Hepatocyte (in vitro differentiated cells): ENCODE measurements at regions not wholly inside any gene's neighbourhood (a gene's known extent, or its start where the extent isn't known, plus 50 kb on each side); places are given as distances from the start of the nearest gene placed in this dataset.
"Not testable (repeated sequence)": the region's sequence is repeated elsewhere in the genome, so short reads cannot be mapped to it uniquely, and the experiment has no call there.

Experiments used
- DNase-seq: peaks from one replicate; pipeline ENCODE4 v3.0.0-alpha.2; 2016; ENCODE audit warnings: low spot score
- H2AFZ ChIP-seq: fragments of 200-600 bp; sonication (generic); 2 replicates; pipeline ENCODE4 v1.6.0; 2016; ENCODE audit warnings: antibody characterized with exemption, mild to moderate bottlenecking
- H3K27ac ChIP-seq: fragments of 200-600 bp; sonication (generic); 2 replicates; pipeline ENCODE4 v1.5.1; 2016; ENCODE audit warnings: mild to moderate bottlenecking
- H3K27me3 ChIP-seq: fragments of 200-600 bp; sonication (generic); 2 replicates; pipeline ENCODE4 v1.6.1; 2016
- H3K36me3 ChIP-seq: fragments of 200-600 bp; sonication (generic); replicated peaks from 2 replicates; pipeline ENCODE4 v1.5.1; 2016; ENCODE audit warnings: low read depth; ENCODE audit not compliant: insufficient read depth
- H3K4me1 ChIP-seq: fragments of 200-600 bp; sonication (generic); 2 replicates; pipeline ENCODE4 v1.5.1; 2016; ENCODE audit warnings: mild to moderate bottlenecking, moderate library complexity; ENCODE audit not compliant: insufficient read depth
- H3K4me2 ChIP-seq: fragments of 200-600 bp; sonication (generic); 2 replicates; pipeline ENCODE4 v1.6.0; 2016
- H3K4me3 ChIP-seq: fragments of 200-600 bp; sonication (generic); 2 replicates; pipeline ENCODE4 v1.5.1; 2016; ENCODE audit warnings: mild to moderate bottlenecking
- H3K79me2 ChIP-seq: fragments of 200-600 bp; sonication (generic); 2 replicates; pipeline ENCODE4 v1.6.0; 2017; ENCODE audit warnings: mild to moderate bottlenecking
- H3K9me2 ChIP-seq: fragments of 200-600 bp; sonication (generic); replicated peaks from 2 replicates; pipeline ENCODE4 v1.6.0; 2017; ENCODE audit warnings: mild to moderate bottlenecking; ENCODE audit not compliant: insufficient read depth
- H3K9me3 ChIP-seq: fragments of 200-600 bp; sonication (generic); 2 replicates; pipeline ENCODE4 v1.5.1; 2016; ENCODE audit warnings: low read depth, mild to moderate bottlenecking
- H4K20me1 ChIP-seq: fragments of 200-600 bp; sonication (generic); 2 replicates; pipeline ENCODE4 v1.6.0; 2016; ENCODE audit warnings: mild to moderate bottlenecking; ENCODE audit not compliant: insufficient read depth, poor library complexity, severe bottlenecking
- CTCF ChIP-seq: fragments of 200-600 bp; sonication (generic); IDR thresholded peaks from 2 replicates; pipeline ENCODE4 v1.5.1; 2016; ENCODE audit warnings: antibody characterized with exemption, mild to moderate bottlenecking; ENCODE audit not compliant: poor library complexity
- EZH2 ChIP-seq: fragments of 200-600 bp; sonication (generic); IDR thresholded peaks from 2 replicates; pipeline ENCODE4 v1.6.1; 2016; ENCODE audit warnings: antibody characterized with exemption, mild to moderate bottlenecking, borderline replicate concordance
- EZH2phosphoT487 ChIP-seq: fragments of 200-600 bp; sonication (generic); IDR thresholded peaks from one replicate; pipeline ENCODE4 v1.6.1; 2018; ENCODE audit warnings: antibody characterized with exemption, mild to moderate bottlenecking, low read depth, moderate library complexity; ENCODE audit not compliant: unreplicated experiment, severe bottlenecking
- whole genome bisulfite sequencing: methylation state at CpG from one replicate; pipeline ENCODE4 v1.1.6; 2016; ENCODE audit warnings: low lambda C conversion rate; ENCODE audit errors: missing lambda C conversion rate; 5-methylcytosine and 5-hydroxymethylcytosine counted together

DNA sequence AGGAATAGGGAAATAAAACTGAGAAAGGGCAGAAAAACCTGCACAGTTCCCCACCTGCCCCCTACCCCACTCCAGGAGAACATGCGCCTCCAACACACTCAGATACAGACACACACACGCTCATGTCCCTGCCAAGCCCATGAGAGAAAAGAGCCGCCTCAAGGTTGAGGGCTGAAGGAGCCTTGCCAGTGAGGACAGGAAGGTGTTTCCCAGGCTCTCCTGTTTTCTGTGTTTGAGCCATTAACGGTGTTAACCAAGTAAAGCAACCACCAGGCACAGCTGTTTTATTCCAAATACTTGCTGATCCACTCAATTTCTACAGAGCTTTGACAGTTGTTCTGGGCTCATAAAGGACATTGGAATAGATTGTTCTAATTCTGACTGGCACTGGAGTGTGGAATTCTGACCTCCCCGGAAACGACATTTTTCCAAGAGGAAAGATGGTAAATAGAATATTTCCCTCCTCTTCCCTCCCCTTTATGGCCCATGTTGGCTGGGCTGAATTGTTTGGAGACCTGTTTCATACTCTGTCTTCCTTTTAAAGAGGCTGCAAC, 238.0 kb downstream of the DMAC1 start:
- Histone ChIP-seq H3K4me2 (no peak overlapping the region), H3K9me2 (no peaks in the 10 kb centered on the region), H3K4me3 (no peak overlapping the region), H3K36me3 (no peaks in the 10 kb centered on the region), H3K79me2 (no peaks in the 10 kb centered on the region), H3K4me1 (no peaks in the 10 kb centered on the region), H4K20me1 (no peaks in the 10 kb centered on the region), H3K27me3 (no peaks in the 10 kb centered on the region), H3K9me3 (no peaks in the 10 kb centered on the region), H3K27ac (no peak overlapping the region), H2AFZ (no peak overlapping the region)
- WGBS, result 86% methylated on average over 6 of the region's 6 CpGs
- no peak for TF ChIP-seq CTCF
- TF ChIP-seq EZH2phosphoT487, result no peak
- no peak for TF ChIP-seq EZH2
- DNase-seq, result no peak

- H3K79me2 ChIP-seq, result no peaks in the 10 kb centered on the region
- H3K4me2 ChIP-seq, result no peak overlapping the region
- no peak for DNase-seq
- H3K36me3 ChIP-seq, result no peaks in the 10 kb centered on the region
- H4K20me1 ChIP-seq, result no peaks in the 10 kb centered on the region
- no peak overlapping the region for H3K4me3 ChIP-seq
- H3K27ac ChIP-seq, result no peak overlapping the region
- H3K9me2 ChIP-seq, result no peaks in the 10 kb centered on the region
- no peak overlapping the region for H2AFZ ChIP-seq
- H3K4me1 ChIP-seq, result no peaks in the 10 kb centered on the region
- H3K27me3 ChIP-seq, result no peaks in the 10 kb centered on the region
- 47% methylated on average over 5 of the region's 5 CpGs for WGBS
- TF ChIP-seq EZH2, result no peak
- no peak for TF ChIP-seq EZH2phosphoT487
- no peak for TF ChIP-seq CTCF
- H3K9me3 ChIP-seq, result no peaks in the 10 kb centered on the region
Measured at GRCh38 chr9:7560669-7561305, 238.8 kb downstream of the DMAC1 start.

GRCh38 chr9:7554699-7555098, 244.9 kb downstream of the DMAC1 start:
- Histone ChIP-seq H3K36me3 (no peaks in the 10 kb centered on the region), H3K4me1 (no peaks in the 10 kb centered on the region), H3K9me3 (no peaks in the 10 kb centered on the region), H3K4me3 (no peak overlapping the region), H3K27me3 (no peaks in the 10 kb centered on the region), H3K79me2 (no peaks in the 10 kb centered on the region), H2AFZ (no peak overlapping the region), H3K4me2 (no peak overlapping the region), H3K27ac (no peak overlapping the region), H3K9me2 (no peaks in the 10 kb centered on the region), H4K20me1 (no peaks in the 10 kb centered on the region)
- DNase-seq, result no peak
- WGBS, result 91% methylated on average over 2 of the region's 2 CpGs
- no peak for TF ChIP-seq EZH2phosphoT487
- no peak for TF ChIP-seq CTCF

DNA sequence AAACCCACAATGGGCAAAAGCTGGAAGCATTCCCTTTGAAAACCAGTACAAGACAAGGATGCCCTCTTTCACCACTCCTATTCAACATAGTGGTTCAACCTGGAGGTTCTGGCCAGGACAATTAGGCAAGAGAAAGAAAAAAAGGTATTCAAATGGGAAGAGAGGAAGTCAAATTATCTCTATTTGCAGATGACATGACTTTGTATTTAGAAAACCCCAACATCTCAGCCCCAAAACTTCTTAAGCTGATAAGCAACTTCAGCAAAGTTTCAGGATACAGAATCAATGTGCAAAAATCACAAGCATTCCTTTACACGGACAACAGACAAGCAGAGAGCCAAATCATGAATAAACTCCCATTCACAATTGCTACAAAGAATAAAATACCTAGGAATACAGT, 246.9 kb downstream of the DMAC1 start:
- H3K4me1 ChIP-seq, result not testable (repeated sequence)
- WGBS, result 92% methylated on average over 1 of the region's 1 CpG

More for the DNA sequence above, 246.9 kb downstream of the DMAC1 start:
- H3K27ac ChIP-seq, H3K9me2 ChIP-seq, H3K4me2 ChIP-seq, H2AFZ ChIP-seq, H3K4me3 ChIP-seq, H3K27me3 ChIP-seq, H3K79me2 ChIP-seq, H3K36me3 ChIP-seq, H4K20me1 ChIP-seq, H3K9me3 ChIP-seq, DNase-seq: not testable (repeated sequence)
